Hepatocyte (in vitro differentiated cells): ENCODE measurements at regions not wholly inside any gene's neighbourhood (a gene's known extent, or its start where the extent isn't known, plus 50 kb on each side); places are given as distances from the start of the nearest gene placed in this dataset.

Experiments
- DNase-seq: peaks from one replicate; pipeline ENCODE4 v3.0.0-alpha.2; 2016; ENCODE audit warnings: low spot score
- H2AFZ ChIP-seq: fragments of 200-600 bp; sonication (generic); 2 replicates; pipeline ENCODE4 v1.6.0; 2016; ENCODE audit warnings: antibody characterized with exemption, mild to moderate bottlenecking
- H3K27ac ChIP-seq: fragments of 200-600 bp; sonication (generic); 2 replicates; pipeline ENCODE4 v1.5.1; 2016; ENCODE audit warnings: mild to moderate bottlenecking
- H3K27me3 ChIP-seq: fragments of 200-600 bp; sonication (generic); 2 replicates; pipeline ENCODE4 v1.6.1; 2016
- H3K36me3 ChIP-seq: fragments of 200-600 bp; sonication (generic); replicated peaks from 2 replicates; pipeline ENCODE4 v1.5.1; 2016; ENCODE audit warnings: low read depth; ENCODE audit not compliant: insufficient read depth
- H3K4me1 ChIP-seq: fragments of 200-600 bp; sonication (generic); 2 replicates; pipeline ENCODE4 v1.5.1; 2016; ENCODE audit warnings: mild to moderate bottlenecking, moderate library complexity; ENCODE audit not compliant: insufficient read depth
- H3K4me2 ChIP-seq: fragments of 200-600 bp; sonication (generic); 2 replicates; pipeline ENCODE4 v1.6.0; 2016
- H3K4me3 ChIP-seq: fragments of 200-600 bp; sonication (generic); 2 replicates; pipeline ENCODE4 v1.5.1; 2016; ENCODE audit warnings: mild to moderate bottlenecking
- H3K79me2 ChIP-seq: fragments of 200-600 bp; sonication (generic); 2 replicates; pipeline ENCODE4 v1.6.0; 2017; ENCODE audit warnings: mild to moderate bottlenecking
- H3K9me2 ChIP-seq: fragments of 200-600 bp; sonication (generic); replicated peaks from 2 replicates; pipeline ENCODE4 v1.6.0; 2017; ENCODE audit warnings: mild to moderate bottlenecking; ENCODE audit not compliant: insufficient read depth
- H3K9me3 ChIP-seq: fragments of 200-600 bp; sonication (generic); 2 replicates; pipeline ENCODE4 v1.5.1; 2016; ENCODE audit warnings: low read depth, mild to moderate bottlenecking
- H4K20me1 ChIP-seq: fragments of 200-600 bp; sonication (generic); 2 replicates; pipeline ENCODE4 v1.6.0; 2016; ENCODE audit warnings: mild to moderate bottlenecking; ENCODE audit not compliant: insufficient read depth, poor library complexity, severe bottlenecking
- CTCF ChIP-seq: fragments of 200-600 bp; sonication (generic); IDR thresholded peaks from 2 replicates; pipeline ENCODE4 v1.5.1; 2016; ENCODE audit warnings: antibody characterized with exemption, mild to moderate bottlenecking; ENCODE audit not compliant: poor library complexity
- EZH2 ChIP-seq: fragments of 200-600 bp; sonication (generic); IDR thresholded peaks from 2 replicates; pipeline ENCODE4 v1.6.1; 2016; ENCODE audit warnings: antibody characterized with exemption, mild to moderate bottlenecking, borderline replicate concordance
- EZH2phosphoT487 ChIP-seq: fragments of 200-600 bp; sonication (generic); IDR thresholded peaks from one replicate; pipeline ENCODE4 v1.6.1; 2018; ENCODE audit warnings: antibody characterized with exemption, mild to moderate bottlenecking, low read depth, moderate library complexity; ENCODE audit not compliant: unreplicated experiment, severe bottlenecking
- WGBS: methylation state at CpG from one replicate; pipeline ENCODE4 v1.1.6; 2016; ENCODE audit warnings: low lambda C conversion rate; ENCODE audit errors: missing lambda C conversion rate; 5-methylcytosine and 5-hydroxymethylcytosine counted together

- TF ChIP-seq CTCF (no peak), EZH2phosphoT487 (no peak), EZH2 (no peak)
Measured at GRCh38 chr10:21203473-21204107, 306.5 kb upstream of the NEBL start.

GRCh38 chr10:21202776-21203462 lies 305.8 kb upstream of the NEBL start:
- TF ChIP-seq EZH2phosphoT487 (no peak), CTCF (no peak), EZH2 (no peak)
- H3K27ac ChIP-seq = no peak overlapping the region
- no peak for DNase-seq
- no peaks in the 10 kb centered on the region for H3K9me3 ChIP-seq
- no peaks in the 10 kb centered on the region for H4K20me1 ChIP-seq
- no peak overlapping the region for H3K4me3 ChIP-seq
- 65% methylated on average over 5 of the region's 5 CpGs for WGBS
- H3K4me2 ChIP-seq = no peak overlapping the region
- no peaks in the 10 kb centered on the region for H3K79me2 ChIP-seq
- H3K36me3 ChIP-seq = no peaks in the 10 kb centered on the region
- no peaks in the 10 kb centered on the region for H3K4me1 ChIP-seq
- no peaks in the 10 kb centered on the region for H3K27me3 ChIP-seq
- H3K9me2 ChIP-seq = no peaks in the 10 kb centered on the region
- no peak overlapping the region for H2AFZ ChIP-seq

More at GRCh38 chr10:21203473-21204107, 306.5 kb upstream of the NEBL start:
- Histone ChIP-seq H3K27ac (no peak overlapping the region), H3K9me3 (no peaks in the 10 kb centered on the region), H3K27me3 (no peaks in the 10 kb centered on the region), H3K4me3 (no peak overlapping the region), H4K20me1 (no peaks in the 10 kb centered on the region), H3K4me1 (no peaks in the 10 kb centered on the region), H3K36me3 (no peaks in the 10 kb centered on the region), H3K4me2 (no peak overlapping the region), H2AFZ (no peak overlapping the region), H3K9me2 (no peaks in the 10 kb centered on the region), H3K79me2 (no peaks in the 10 kb centered on the region)
- WGBS = 78% methylated on average over 10 of the region's 10 CpGs
- no peak for DNase-seq

GRCh38 chr10:21199501-21199900 lies 302.4 kb upstream of the NEBL start:
- Histone ChIP-seq H3K27me3 (no peaks in the 10 kb centered on the region), H2AFZ (no peak overlapping the region)
- TF ChIP-seq EZH2phosphoT487 (no peak), CTCF (no peak), EZH2 (no peak)

More at GRCh38 chr10:21199501-21199900, 302.4 kb upstream of the NEBL start:
- H3K4me1 ChIP-seq = no peaks in the 10 kb centered on the region
- no peaks in the 10 kb centered on the region for H4K20me1 ChIP-seq
- H3K9me2 ChIP-seq = no peaks in the 10 kb centered on the region
- H3K9me3 ChIP-seq = no peaks in the 10 kb centered on the region
- no peak overlapping the region for H3K27ac ChIP-seq
- no peaks in the 10 kb centered on the region for H3K79me2 ChIP-seq
- H3K4me3 ChIP-seq = no peak overlapping the region
- no peaks in the 10 kb centered on the region for H3K36me3 ChIP-seq
- DNase-seq = no peak
- H3K4me2 ChIP-seq = no peak overlapping the region
